Urinary bladder (tissue), 3 donors: ENCODE measurements at regions not wholly inside any gene's neighbourhood (a gene's known extent, or its start where the extent isn't known, plus 50 kb on each side); places are given as distances from the start of the nearest gene placed in this dataset.
"Not testable (repeated sequence)": the region's sequence is repeated elsewhere in the genome, so short reads cannot be mapped to it uniquely, and the experiment has no call there.

ENCODE experiments used
- DNase-seq: peaks from one replicate; pipeline ENCODE4 v3.0.0-alpha.2; 2015; ENCODE audit errors: extremely low spot score
- H3K27ac ChIP-seq: one replicate; pipeline ENCODE4 v1.5.1; 2013; ENCODE audit warnings: low read depth, mild to moderate bottlenecking, moderate library complexity
- H3K36me3 ChIP-seq: one replicate; pipeline ENCODE4 v1.6.1; 2013; ENCODE audit warnings: mild to moderate bottlenecking, moderate library complexity; ENCODE audit not compliant: insufficient read depth
- H3K4me1 ChIP-seq: one replicate; pipeline ENCODE4 v1.6.1; 2013; ENCODE audit warnings: mild to moderate bottlenecking, moderate library complexity; ENCODE audit not compliant: insufficient read depth
- H3K4me3 ChIP-seq: one replicate; pipeline ENCODE4 v1.5.1; 2013; ENCODE audit warnings: low read depth, low read length
- WGBS: extraction: QIAGEN DNeasy Blood & Tissue Kit; methylation state at CpG from one replicate; pipeline ENCODE4 v1.1.7; 2013; 5-methylcytosine and 5-hydroxymethylcytosine counted together
- donor health status: healthy with polysubstance abuse.
- donor health status: healthy.

DNA sequence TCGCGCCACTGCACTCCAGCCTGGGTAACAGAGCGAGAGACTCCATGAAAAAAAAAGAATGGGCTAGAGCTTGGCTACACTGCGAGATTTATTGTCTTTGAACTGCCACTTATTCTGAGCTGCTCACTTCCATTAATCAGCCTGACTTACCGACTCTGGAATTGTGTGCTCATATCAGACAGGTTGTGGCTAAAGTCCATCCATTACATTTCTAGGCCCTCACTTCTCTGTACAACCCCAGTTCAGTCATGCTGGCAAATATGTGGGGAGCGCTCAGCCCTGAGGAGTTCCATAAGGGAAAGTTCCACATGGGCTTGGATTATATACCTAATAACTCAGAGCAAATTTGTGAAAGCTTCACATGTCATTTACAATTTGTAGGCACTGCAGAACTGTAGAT, 270.6 kb downstream of the TRIML1 start:
- Histone ChIP-seq H3K4me3 (no peak overlapping the region), H3K4me1 (no peaks in the 10 kb centered on the region), H3K27ac (no peak overlapping the region), H3K36me3 (no peaks in the 10 kb centered on the region)
- no peak for DNase-seq
- 93% methylated on average over 6 of the region's 6 CpGs for WGBS

GRCh38 chr4:188411805-188412204, 272.6 kb downstream of the TRIML1 start:
- Histone ChIP-seq H3K4me1 (no peaks in the 10 kb centered on the region), H3K4me3 (no peak overlapping the region), H3K27ac (no peak overlapping the region), H3K36me3 (no peaks in the 10 kb centered on the region)
- 91% methylated on average over 25 of the region's 25 CpGs for WGBS
- no peak for DNase-seq

DNA sequence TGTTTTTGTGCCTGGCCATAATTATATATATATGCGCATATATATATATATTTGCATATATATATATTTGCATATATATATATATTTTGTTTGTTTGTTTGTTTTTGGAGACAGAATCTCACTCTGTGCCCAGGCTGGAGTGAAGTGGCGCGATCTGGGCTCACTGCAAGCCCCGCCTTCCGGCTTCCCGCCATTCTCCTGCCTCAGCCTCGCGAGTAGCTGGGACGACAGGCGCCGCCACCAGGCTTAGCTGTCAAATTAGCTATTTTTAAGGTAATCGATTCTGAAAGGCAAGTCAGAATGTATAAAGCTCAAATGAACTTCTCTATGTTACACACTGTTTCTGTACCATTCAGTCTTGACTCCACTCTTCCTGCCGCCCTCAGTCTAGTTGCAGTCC, 273.3 kb downstream of the TRIML1 start:
- no peak for DNase-seq
- 98% methylated on average over 13 of the region's 13 CpGs for WGBS
- H3K4me1 ChIP-seq = no peaks in the 10 kb centered on the region

DNA sequence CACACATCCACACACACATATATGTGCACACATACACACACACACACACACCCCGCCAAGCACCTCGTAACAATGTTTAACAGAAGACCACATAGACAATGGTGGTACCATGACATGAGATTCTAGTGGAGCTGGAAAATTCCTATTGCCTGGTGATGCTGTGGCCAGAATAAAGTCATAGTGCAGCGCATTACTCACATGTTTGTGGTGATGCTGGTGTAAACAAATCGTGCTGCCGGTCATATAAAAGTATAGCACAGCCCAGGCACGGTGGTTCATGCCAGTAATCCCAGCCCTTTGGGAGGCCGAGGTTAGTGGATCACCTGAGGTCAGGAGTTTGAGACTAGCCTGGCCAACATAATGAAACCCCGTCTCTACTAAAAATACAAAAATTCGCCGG, 275.2 kb downstream of the TRIML1 start:
- DNase-seq = no peak
- H3K4me3 ChIP-seq = no peak overlapping the region
- H3K27ac ChIP-seq = no peak overlapping the region
- 85% methylated on average over 10 of the region's 10 CpGs for WGBS
- H3K4me1 ChIP-seq = no peaks in the 10 kb centered on the region
- no peaks in the 10 kb centered on the region for H3K36me3 ChIP-seq

More for the DNA sequence above, 273.3 kb downstream of the TRIML1 start:
- Histone ChIP-seq H3K27ac (no peak overlapping the region), H3K36me3 (no peaks in the 10 kb centered on the region), H3K4me3 (no peak overlapping the region)

DNA sequence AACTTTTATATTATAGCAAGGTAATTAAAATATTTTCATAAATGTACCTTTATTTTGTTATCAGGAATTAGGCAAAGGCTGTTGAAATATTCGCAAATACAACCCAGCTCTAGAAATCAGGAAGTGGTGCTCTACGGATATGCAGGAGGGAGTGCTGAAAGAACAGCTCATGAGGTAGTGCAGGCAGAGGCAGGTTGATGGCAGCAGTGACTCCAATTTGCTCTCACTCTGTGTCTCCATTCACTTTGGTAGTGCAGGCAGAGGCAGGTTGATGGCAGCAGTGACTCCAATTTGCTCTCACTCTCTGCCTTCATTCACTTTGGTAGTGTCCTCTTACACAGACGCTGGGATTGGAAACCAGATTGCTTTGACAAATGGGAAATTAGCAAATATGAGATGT, 277.9 kb downstream of the TRIML1 start:
- DNase-seq = no peak
- Histone ChIP-seq H3K36me3 (no peaks in the 10 kb centered on the region), H3K27ac (no peak overlapping the region), H3K4me3 (no peak overlapping the region), H3K4me1 (no peaks in the 10 kb centered on the region)
- WGBS = 48% methylated on average over 3 of the region's 3 CpGs

GRCh38 chr4:188423039-188423438, 283.8 kb downstream of the TRIML1 start:
- Histone ChIP-seq H3K4me1 (no peaks in the 10 kb centered on the region), H3K36me3 (no peaks in the 10 kb centered on the region), H3K27ac (no peak overlapping the region), H3K4me3 (no peak overlapping the region)
- 79% methylated on average over 4 of the region's 4 CpGs for WGBS
- DNase-seq = no peak

GRCh38 chr4:188428935-188429334, 289.7 kb downstream of the TRIML1 start:
- no peaks in the 10 kb centered on the region for H3K4me1 ChIP-seq
- WGBS = 27% methylated on average over 6 of the region's 6 CpGs
- DNase-seq = no peak

DNA sequence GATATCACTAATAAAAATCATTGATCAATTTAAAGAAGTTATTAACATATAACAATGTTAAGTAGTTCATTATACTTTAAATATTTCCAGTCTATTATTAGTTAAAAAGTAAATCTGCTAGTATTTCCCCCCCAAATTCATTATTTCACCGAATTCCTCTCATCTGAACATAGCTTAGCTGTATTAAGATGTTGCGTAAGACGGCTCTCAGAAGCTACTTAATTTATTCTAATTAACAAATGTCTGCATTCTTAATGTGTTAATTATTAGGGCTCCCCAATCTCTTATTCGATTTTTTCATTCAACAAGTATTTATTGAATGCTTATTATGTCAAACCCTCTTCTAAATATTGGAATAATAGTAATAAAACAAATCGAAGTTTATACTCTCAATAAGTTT, 290.7 kb downstream of the TRIML1 start:
- Histone ChIP-seq H3K4me3 (no peak overlapping the region), H3K27ac (no peak overlapping the region), H3K4me1 (no peaks in the 10 kb centered on the region), H3K36me3 (no peaks in the 10 kb centered on the region)
- 64% methylated on average over 5 of the region's 5 CpGs for WGBS
- no peak for DNase-seq

More at GRCh38 chr4:188428935-188429334, 289.7 kb downstream of the TRIML1 start:
- no peak overlapping the region for H3K4me3 ChIP-seq
- no peaks in the 10 kb centered on the region for H3K36me3 ChIP-seq
- no peak overlapping the region for H3K27ac ChIP-seq

- WGBS = 27% methylated on average over 2 of the region's 2 CpGs
- no peak overlapping the region for H3K4me3 ChIP-seq
Observed at GRCh38 chr4:188430384-188430783, 291.1 kb downstream of the TRIML1 start.

DNA sequence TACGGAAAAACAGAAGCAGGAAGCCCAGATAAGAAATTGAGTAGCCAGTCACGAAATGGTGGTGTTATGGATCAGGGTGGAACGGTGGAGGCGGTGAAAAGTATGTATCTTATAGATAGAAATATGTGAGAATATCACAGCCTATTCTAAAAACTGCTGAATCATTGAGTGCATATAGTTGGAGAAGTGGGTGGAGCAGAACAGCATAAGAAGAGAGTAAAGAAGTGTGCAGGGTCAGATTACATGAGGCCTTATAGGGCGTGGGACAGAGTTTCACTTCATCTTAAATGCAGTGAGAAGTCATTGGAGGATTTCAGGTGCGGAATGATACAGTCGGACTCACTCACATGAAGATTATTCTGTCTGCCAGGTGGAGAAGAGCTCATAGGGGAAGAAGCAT, 293.1 kb downstream of the TRIML1 start:
- Histone ChIP-seq H3K4me1 (no peaks in the 10 kb centered on the region), H3K36me3 (no peaks in the 10 kb centered on the region), H3K27ac (no peak overlapping the region), H3K4me3 (no peak overlapping the region)
- DNase-seq = no peak
- WGBS = 84% methylated on average over 7 of the region's 7 CpGs

More at GRCh38 chr4:188430384-188430783, 291.1 kb downstream of the TRIML1 start:
- DNase-seq = no peak
- Histone ChIP-seq H3K36me3 (no peaks in the 10 kb centered on the region), H3K4me1 (no peaks in the 10 kb centered on the region), H3K27ac (no peak overlapping the region)

- no peak overlapping the region for H3K27ac ChIP-seq
- no peaks in the 10 kb centered on the region for H3K4me1 ChIP-seq
- WGBS = 86% methylated on average over 4 of the region's 4 CpGs
- DNase-seq = no peak
- no peak overlapping the region for H3K4me3 ChIP-seq
- H3K36me3 ChIP-seq = no peaks in the 10 kb centered on the region
Observed at GRCh38 chr4:188433741-188434315, 294.6 kb downstream of the TRIML1 start.

- DNase-seq = no peak
- WGBS = 73% methylated on average over 6 of the region's 6 CpGs
- no peak overlapping the region for H3K4me3 ChIP-seq
- H3K4me1 ChIP-seq = no peaks in the 10 kb centered on the region
- no peak overlapping the region for H3K27ac ChIP-seq
- no peaks in the 10 kb centered on the region for H3K36me3 ChIP-seq
Observed at GRCh38 chr4:188434643-188435042, 295.4 kb downstream of the TRIML1 start.

GRCh38 chr4:188435381-188435780, 296.1 kb downstream of the TRIML1 start:
- 83% methylated on average over 4 of the region's 4 CpGs for WGBS
- Histone ChIP-seq H3K27ac (no peak overlapping the region), H3K4me1 (no peaks in the 10 kb centered on the region), H3K36me3 (no peaks in the 10 kb centered on the region), H3K4me3 (no peak overlapping the region)
- DNase-seq = no peak

DNA sequence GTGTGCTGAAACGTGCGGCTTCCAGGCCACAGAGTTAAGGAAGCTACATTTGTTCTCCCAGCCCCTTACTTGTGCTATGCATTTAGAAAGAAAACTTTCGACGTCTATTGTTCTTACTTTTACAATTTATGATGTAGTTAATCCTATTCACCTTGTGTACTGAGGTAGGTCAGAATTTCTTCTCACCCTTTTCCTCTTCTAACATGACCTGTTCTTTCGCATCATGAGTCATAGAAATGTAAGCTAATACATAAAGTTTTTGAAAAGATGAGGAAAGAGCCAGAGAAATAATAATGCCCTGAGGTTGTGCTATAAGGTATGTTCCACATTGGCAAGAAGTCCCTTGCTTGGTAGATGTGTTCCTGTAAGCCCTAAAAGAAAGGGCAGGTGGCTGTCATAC, 298.3 kb downstream of the TRIML1 start:
- 76% methylated on average over 5 of the region's 5 CpGs for WGBS
- no peaks in the 10 kb centered on the region for H3K4me1 ChIP-seq
- no peak overlapping the region for H3K4me3 ChIP-seq
- no peaks in the 10 kb centered on the region for H3K36me3 ChIP-seq
- H3K27ac ChIP-seq = no peak overlapping the region
- no peak for DNase-seq

DNA sequence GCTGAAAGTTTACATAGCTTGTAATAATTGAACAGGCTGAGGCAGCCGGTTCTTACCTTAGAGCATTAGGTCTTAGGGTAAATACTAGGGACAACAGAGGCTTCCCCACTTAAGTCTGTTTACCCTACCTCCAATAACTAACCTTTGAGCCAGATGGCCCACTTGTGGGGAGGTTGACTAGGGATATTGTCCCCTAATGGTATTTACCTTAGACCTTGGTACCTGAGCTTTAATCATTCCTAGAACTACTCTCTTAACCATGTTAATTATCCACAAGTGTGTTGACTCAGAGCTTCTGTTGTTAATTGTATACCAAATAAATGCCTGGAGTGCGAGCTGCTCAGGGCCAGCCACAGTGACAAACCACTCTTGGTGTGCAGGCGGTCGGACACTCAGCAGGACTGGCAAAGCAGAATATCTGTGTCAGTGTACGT, 299.2 kb downstream of the TRIML1 start:
- H3K27ac ChIP-seq, H3K4me3 ChIP-seq, H3K4me1 ChIP-seq, DNase-seq, H3K36me3 ChIP-seq: not testable (repeated sequence)
- WGBS = 77% methylated on average over 5 of the region's 5 CpGs
